LNCAP (cell line): ENCODE measurements at regions not wholly inside any gene's neighbourhood (a gene's known extent, or its start where the extent isn't known, plus 50 kb on each side); places are given as distances from the start of the nearest gene placed in this dataset.

Experiments
- TF ChIP-seq, protein P1 (sequence below): fragments of 450-650 bp; IDR thresholded peaks from 2 replicates; pipeline ENCODE4 v1.5.1; 2017; ENCODE audit warnings: mild to moderate bottlenecking

DNA sequence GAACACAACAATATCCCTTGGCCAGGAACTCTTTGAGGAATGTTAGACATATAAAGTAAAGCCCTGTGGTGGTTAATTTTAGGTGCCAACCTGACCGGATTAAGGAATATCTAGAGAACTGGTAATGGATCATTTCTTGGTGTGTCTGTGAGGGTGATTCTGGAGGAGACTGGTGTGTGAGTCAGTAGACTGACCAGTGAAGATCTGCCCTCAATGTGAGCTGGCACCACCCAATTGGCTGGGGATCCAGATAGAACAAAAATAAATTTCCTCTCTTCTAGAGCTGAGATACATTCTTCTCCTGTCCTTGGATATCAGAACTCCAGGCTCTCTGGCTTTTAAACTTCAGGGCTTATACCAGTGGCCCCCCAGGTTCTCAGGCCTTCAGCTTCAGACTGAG is 56.2 kb upstream of the TNPO1 start:
- TF ChIP-seq, protein P1, sequence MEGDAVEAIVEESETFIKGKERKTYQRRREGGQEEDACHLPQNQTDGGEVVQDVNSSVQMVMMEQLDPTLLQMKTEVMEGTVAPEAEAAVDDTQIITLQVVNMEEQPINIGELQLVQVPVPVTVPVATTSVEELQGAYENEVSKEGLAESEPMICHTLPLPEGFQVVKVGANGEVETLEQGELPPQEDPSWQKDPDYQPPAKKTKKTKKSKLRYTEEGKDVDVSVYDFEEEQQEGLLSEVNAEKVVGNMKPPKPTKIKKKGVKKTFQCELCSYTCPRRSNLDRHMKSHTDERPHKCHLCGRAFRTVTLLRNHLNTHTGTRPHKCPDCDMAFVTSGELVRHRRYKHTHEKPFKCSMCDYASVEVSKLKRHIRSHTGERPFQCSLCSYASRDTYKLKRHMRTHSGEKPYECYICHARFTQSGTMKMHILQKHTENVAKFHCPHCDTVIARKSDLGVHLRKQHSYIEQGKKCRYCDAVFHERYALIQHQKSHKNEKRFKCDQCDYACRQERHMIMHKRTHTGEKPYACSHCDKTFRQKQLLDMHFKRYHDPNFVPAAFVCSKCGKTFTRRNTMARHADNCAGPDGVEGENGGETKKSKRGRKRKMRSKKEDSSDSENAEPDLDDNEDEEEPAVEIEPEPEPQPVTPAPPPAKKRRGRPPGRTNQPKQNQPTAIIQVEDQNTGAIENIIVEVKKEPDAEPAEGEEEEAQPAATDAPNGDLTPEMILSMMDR = no peak

DNA sequence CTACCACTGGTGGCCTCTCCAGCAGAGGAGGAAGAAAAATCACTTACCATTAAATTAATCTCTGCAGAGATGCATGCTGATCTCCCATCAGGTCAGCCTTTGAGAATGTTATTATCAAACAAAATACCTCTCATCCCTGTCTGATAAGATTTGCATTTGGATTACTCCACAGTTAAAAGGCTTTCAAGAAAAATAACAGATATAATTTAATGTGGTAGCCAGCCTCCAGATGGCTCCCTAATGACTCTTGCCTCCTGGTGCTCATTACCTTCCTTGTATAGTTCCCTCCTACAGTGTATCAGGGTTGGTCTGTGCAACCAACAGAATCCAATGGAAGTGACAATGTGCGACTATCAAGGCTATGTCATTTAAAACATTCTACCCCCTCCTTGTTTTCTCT is 63.6 kb upstream of the TNPO1 start:
- TF ChIP-seq, protein P1 = no peak

DNA sequence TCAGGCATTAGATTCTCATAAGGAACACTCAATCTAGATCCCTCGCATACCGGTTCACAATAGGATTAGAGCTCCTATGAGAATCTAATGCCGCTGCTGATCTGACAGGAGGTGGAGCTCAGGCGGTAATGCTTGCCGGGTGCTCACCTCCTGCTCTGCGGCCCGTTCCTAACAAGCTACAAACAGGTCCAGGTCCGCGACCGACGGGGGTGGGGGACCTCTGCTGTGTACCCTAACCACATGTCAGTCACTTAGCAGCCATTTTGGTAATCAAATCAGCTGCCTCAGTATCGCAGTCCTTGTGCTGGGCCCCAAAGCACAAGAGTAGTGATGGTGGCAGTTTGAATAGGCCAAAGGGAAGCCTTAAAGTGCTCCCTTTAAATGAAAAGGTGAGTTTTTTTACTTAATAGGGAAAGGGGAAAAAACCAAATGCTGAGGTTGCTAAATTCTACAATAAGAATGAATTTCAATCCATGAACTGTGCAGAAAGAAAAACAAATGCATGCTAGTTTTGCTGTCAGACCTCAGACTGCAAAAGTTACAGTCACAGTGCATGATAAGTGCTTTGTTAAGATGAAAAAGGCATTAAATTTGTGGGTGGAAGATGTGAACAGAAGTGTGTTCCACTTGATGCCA is 67.0 kb upstream of the TNPO1 start:
- TF ChIP-seq, protein P1 = no peak

DNA sequence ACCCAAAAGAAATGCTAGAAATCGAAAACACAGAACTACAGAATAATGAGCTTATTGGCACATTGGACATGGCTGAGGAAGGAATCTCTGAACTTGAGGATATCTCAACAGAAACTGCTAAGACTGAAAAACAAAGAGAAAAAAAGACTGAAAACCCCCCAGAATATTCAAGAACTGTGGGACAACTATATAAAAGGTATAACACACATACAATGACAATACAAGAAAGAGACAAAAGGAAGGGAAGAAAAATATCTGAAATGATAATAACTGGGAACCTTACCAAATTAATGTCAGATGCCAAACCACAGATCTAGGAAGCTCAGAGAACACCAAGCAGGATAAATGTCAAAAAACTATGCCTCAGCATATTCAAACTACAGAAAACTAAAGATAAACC is 68.6 kb upstream of the TNPO1 start:
- TF ChIP-seq, protein P1 = no peak

DNA sequence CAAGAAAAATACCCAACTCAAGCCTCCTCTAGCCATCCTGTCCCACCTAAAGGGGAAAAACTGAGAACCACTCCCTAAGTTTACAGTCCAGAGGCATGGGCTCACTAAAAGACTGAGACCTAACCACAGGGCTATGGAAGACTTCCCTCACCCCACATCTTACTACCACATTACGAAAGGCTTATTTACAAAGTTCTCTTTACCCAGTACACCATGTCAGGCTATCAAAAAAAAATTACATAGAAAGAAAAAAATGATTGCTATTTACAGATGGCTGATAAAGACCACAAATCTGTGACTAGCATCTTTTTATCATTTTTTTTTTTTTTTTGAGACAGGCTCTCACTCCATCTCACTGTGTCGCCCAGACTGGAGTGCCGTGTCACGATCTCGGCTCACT is 69.7 kb upstream of the TNPO1 start:
- TF ChIP-seq, protein P1 = no peak

DNA sequence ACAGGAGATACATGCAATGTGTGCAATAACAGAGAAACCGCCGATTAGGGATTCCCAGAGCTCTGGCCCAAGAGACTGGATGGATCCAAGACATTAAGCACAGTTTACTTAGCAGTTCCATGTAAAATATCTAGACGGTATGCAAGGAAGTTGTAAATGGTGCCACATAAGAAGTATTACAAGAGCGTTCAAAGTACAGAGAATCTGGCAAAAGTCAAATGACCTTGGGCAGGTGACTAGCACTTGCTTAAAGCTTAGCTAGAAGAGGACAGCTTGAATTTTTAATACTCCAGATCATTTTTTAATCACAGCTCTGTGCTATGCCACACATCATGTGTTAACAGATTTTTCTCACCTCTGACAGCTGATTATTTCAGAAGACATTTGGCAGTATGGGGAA is 72.3 kb upstream of the TNPO1 start:
- TF ChIP-seq, protein P1 = no peak

- TF ChIP-seq, protein P1 = no peak
Measured at GRCh38 chr5:72741805-72742204, 74.7 kb upstream of the TNPO1 start.

DNA sequence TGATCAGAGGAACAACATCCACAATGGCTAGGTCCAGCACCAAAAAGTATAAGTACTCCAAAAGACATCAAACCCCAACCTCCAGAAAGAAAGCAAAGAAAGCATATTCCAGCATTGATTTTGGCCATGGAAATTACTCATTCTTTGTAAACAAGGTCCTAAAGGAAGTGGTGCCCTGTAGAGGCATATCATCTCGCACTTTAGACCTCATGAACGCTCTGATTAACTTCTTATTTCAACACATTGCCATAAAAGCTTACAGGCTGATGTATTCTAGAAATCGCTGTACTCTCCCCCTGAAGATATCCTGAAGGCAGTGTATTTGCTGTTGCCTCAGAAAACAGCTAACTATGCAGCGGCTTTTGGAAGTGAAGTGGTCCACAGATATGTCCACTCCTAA is 82.7 kb upstream of the TNPO1 start:
- TF ChIP-seq, protein P1 = no peak
